K562 (cell line): ENCODE measurements at regions not wholly inside any gene's neighbourhood (a gene's known extent, or its start where the extent isn't known, plus 50 kb on each side); places are given as distances from the start of the nearest gene placed in this dataset.

Experiments used
- ATAC-seq: fragments of 200-7000 bp; cut with Tn5 transposase; 3 replicates; pipeline ENCODE4 v1.9.1; 2020; ENCODE audit warnings: moderate library complexity
- BruUV-seq: library from RNA; stranded (reverse); fragments of 400-500 nt; replicated peaks from 2 replicates; lab custom pipeline; 2021; lab: Mats Ljungman, UMichigan
- CTCF ChIA-PET: fragments of 300-600 bp; formaldehyde crosslinking; extraction: SDS; loops from one replicate; lab custom pipeline; 2021; ENCODE audit warnings: low intra/inter-chr PET ratio; lab: Yijun Ruan, JAX
- POLR2A ChIA-PET: fragments of 300-600, 350-650 bp; sonication (Branson Sonifier 250); formaldehyde crosslinking; extraction: SDS; loops from one replicate; lab custom pipeline; 2021; ENCODE audit warnings: antibody characterized with exemption, inconsistent platforms; lab: Yijun Ruan, JAX
- DNase-seq, 4 experiments: peaks; one replicate each; pipeline versions ENCODE4 v3.0.0 to v3.0.0-alpha.2; 2011 to 2018; ENCODE audit warnings: low spot score in 3 of 4, mixed read lengths in 3 of 4; ENCODE audit errors: extremely low read depth in 1 of 4
- FAIRE-seq: peaks from 2 replicates; lab custom pipeline; 2011; peaks lifted over from hg19 to GRCh38; lab: Jason Lieb, UNC
- H2AFZ ChIP-seq: 2 replicates; pipeline ENCODE4 v1.6.0; 2011; ENCODE audit warnings: low read depth, low read length, control low read depth, inconsistent platforms
- H3K27ac ChIP-seq: fragments of 200-600 bp; 3 replicates; pipeline ENCODE4 v1.8.0; 2011; ENCODE audit warnings: low read depth, mild to moderate bottlenecking, control low read depth, inconsistent platforms, low read length, moderate library complexity, mixed read lengths; ENCODE audit errors: extremely low read depth
- H3K27me3 ChIP-seq, 2 experiments: fragments of 300-600 bp in 1 of 2; 2 replicates in 1 of 2; 3 replicates in 1 of 2; pipeline versions ENCODE4 v1.6.0 to v1.8.0; 2011; ENCODE audit warnings: inconsistent platforms in 2 of 2, low read length in 2 of 2, mild to moderate bottlenecking in 1 of 2, mixed read lengths in 1 of 2, moderate library complexity in 1 of 2; ENCODE audit not compliant: control insufficient read depth in 2 of 2, insufficient read depth in 2 of 2
- H3K36me3 ChIP-seq: fragments of 300-600 bp; 3 replicates; pipeline ENCODE4 v1.8.0; 2011; ENCODE audit warnings: mild to moderate bottlenecking, low read length, inconsistent platforms; ENCODE audit not compliant: control insufficient read depth, insufficient read depth
- H3K4me1 ChIP-seq, 2 experiments: fragments of 200-600 bp in 1 of 2; replicated peaks in 1 of 2; 2 replicates in 1 of 2; 3 replicates in 1 of 2; pipeline versions ENCODE4 v1.5.1 to v1.8.0; 2011; ENCODE audit warnings: inconsistent platforms in 2 of 2, low read length in 2 of 2, mild to moderate bottlenecking in 1 of 2, mixed read lengths in 1 of 2, moderate library complexity in 1 of 2; ENCODE audit not compliant: control insufficient read depth in 2 of 2, insufficient read depth in 2 of 2
- H3K4me2 ChIP-seq: 2 replicates; pipeline ENCODE4 v1.6.1; 2011; ENCODE audit warnings: low read length, control low read depth, inconsistent platforms, mixed read lengths; ENCODE audit not compliant: insufficient read depth
- H3K4me3 ChIP-seq: fragments of 200-600 bp; sonication (generic), shearing (Covaris generic); 2 replicates; pipeline ENCODE4 v1.5.1; 2016; ENCODE audit warnings: control low read depth, inconsistent platforms
- H3K79me2 ChIP-seq: fragments of 200-600 bp; 3 replicates; pipeline ENCODE4 v1.8.0; 2011; ENCODE audit warnings: low read length, inconsistent platforms; ENCODE audit not compliant: control insufficient read depth, insufficient read depth
- H3K9ac ChIP-seq, 2 experiments: 2 replicates each; pipeline versions ENCODE4 v1.6.0 to v1.6.1; 2011; ENCODE audit warnings: low read depth in 2 of 2, low read length in 2 of 2, control low read depth in 1 of 2, inconsistent platforms in 1 of 2, mild to moderate bottlenecking in 1 of 2, mixed read lengths in 1 of 2; ENCODE audit not compliant: insufficient read depth in 1 of 2
- H3K9me1 ChIP-seq: one replicate; pipeline ENCODE4 v1.6.0; 2011; ENCODE audit warnings: inconsistent platforms, mild to moderate bottlenecking, low read length, moderate library complexity; ENCODE audit not compliant: control insufficient read depth, insufficient read depth
- H3K9me3 ChIP-seq: replicated peaks from 2 replicates; pipeline ENCODE4 v1.5.1; 2011; ENCODE audit warnings: low read depth, low read length, inconsistent platforms; ENCODE audit not compliant: control insufficient read depth, insufficient read depth
- H4K20me1 ChIP-seq: replicated peaks from 2 replicates; pipeline ENCODE4 v1.6.1; 2011; ENCODE audit warnings: low read length, inconsistent platforms, mixed read lengths; ENCODE audit not compliant: control insufficient read depth, insufficient read depth
- CBX3 ChIP-seq, 2 experiments: IDR thresholded peaks; 1 replicate in 1 of 2; 2 replicates in 1 of 2; pipeline ENCODE4 v1.6.1; 2012; ENCODE audit warnings: inconsistent platforms in 2 of 2, low read length in 2 of 2, borderline replicate concordance in 1 of 2, control low read depth in 1 of 2
- HES1 ChIP-seq: fragments of 450-650 bp; IDR thresholded peaks from 2 replicates; pipeline ENCODE4 v1.6.1; 2016; ENCODE audit warnings: low read depth, mild to moderate bottlenecking, moderate library complexity
- HNRNPL ChIP-seq: fragments of 200-400 bp; formaldehyde crosslinking; IDR thresholded peaks from 2 replicates; pipeline ENCODE4 v1.6.1; 2017; ENCODE audit warnings: low read depth, mild to moderate bottlenecking, low read length
- KLF1 ChIP-seq: fragments of 450-650 bp; IDR thresholded peaks from 2 replicates; pipeline ENCODE4 v1.6.1; 2016; ENCODE audit warnings: missing genetic modification characterization, missing compliant biosample characterization
- MITF ChIP-seq: IDR thresholded peaks from 2 replicates; pipeline ENCODE4 v1.6.1; 2014; ENCODE audit warnings: antibody characterized with exemption
- POLR2B ChIP-seq: fragments of 450-650 bp; IDR thresholded peaks from 2 replicates; pipeline ENCODE4 v1.6.1; 2018; ENCODE audit warnings: low read depth; ENCODE audit not compliant: partially characterized antibody
- SLC30A9 ChIP-seq: fragments of 250-450 bp; sonication (Bioruptor Pico); IDR thresholded peaks from 2 replicates; pipeline ENCODE4 v1.8.0; 2022; ENCODE audit warnings: mild to moderate bottlenecking, moderate library complexity
- SMARCA4 ChIP-seq: fragments of 450-650 bp; IDR thresholded peaks from 2 replicates; pipeline ENCODE4 v1.6.1; 2016
- XRCC5 ChIP-seq: fragments of 200-400 bp; formaldehyde crosslinking; IDR thresholded peaks from 2 replicates; pipeline ENCODE4 v1.6.1; 2017; ENCODE audit warnings: low read depth, mild to moderate bottlenecking, low read length
- ZNF766 ChIP-seq: fragments of 200-800 bp; sonication (Bioruptor generic); conservative IDR thresholded peaks from 2 replicates; pipeline ENCODE4 v1.6.1; 2016; ENCODE audit warnings: missing genetic modification characterization, missing compliant biosample characterization
- WGBS: fragments of 100-300 bp; shearing (Covaris generic); methylation state at CpG from one replicate; pipeline ENCODE4 v1.1.6; 2016; ENCODE audit warnings: low coverage, mixed read lengths; ENCODE audit not compliant: insufficient coverage; ENCODE audit errors: missing lambda C conversion rate; 5-methylcytosine and 5-hydroxymethylcytosine counted together
- in situ Hi-C: fragments of 300-500 bp; cut with MboI; formaldehyde crosslinking; loops from 4 replicates; pipeline ENCODE4 v1.15.0; 2018; ENCODE audit warnings: inconsistent platforms, mixed read lengths
- intact Hi-C: fragments of 100-400 bp; cut with micrococcal nuclease; formaldehyde crosslinking; loops from 2 replicates; pipeline ENCODE4 v1.14.2; 2022
- TF ChIP-seq, protein P1 (sequence below), 2 experiments: IDR thresholded peaks in 1 of 2; conservative IDR thresholded peaks in 1 of 2; 2 replicates each; pipeline ENCODE4 v1.6.1; 2016; ENCODE audit warnings: low read depth in 2 of 2, mild to moderate bottlenecking in 1 of 2, missing compliant biosample characterization in 1 of 2, missing genetic modification characterization in 1 of 2, moderate library complexity in 1 of 2
- TF ChIP-seq, protein P2 (sequence below): fragments of 250-450 bp; sonication (Bioruptor Pico); IDR thresholded peaks from 2 replicates; pipeline ENCODE4 v1.8.0; 2021; ENCODE audit warnings: borderline replicate concordance, mild to moderate bottlenecking, moderate library complexity; ENCODE audit not compliant: poor library complexity, severe bottlenecking

DNA sequence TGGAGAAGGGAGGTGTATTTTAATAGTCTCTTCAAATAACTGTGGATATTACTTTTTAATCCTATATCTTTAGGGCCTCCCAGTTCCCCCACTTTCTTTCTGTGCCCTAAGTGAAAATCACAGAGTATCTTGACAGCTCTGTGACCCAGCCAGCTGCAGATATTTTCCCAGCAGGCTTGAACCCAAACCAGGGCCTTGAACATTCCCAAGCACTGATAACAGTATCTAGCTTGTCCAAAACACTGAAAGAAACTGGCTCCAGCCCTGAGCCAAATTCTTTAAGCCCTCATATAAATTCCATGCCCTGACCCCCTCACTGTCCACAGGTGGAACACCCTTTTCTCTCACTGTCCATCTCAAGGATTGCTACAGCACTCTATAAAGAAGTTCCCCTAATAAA lies 388.1 kb upstream of the CHAC2 start:
- no peaks in the 10 kb centered on the region for H3K9me1 ChIP-seq

DNA sequence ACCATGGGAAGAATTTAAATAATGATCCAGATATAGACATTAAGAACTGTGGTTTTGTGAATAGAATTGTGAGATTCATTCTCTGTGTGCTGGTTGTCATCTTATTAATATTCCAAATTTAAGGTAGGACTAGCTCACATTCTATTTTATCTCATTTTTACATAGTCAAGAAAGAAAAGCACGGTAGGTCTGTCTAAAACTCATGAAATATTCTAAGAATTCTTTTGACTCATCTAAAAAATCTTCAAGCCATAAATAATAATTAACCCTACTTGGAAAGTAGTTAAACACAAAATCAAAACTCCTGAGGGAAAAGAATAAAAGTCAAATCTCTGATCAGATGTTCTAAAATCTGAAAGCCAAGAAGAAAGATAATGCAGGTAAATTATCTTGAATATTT lies 388.8 kb upstream of the CHAC2 start:
- WGBS: 0% methylated on average over 1 of the region's 1 CpG
- BruUV-seq: no TSS peak
- Histone ChIP-seq H3K4me2 (no peak overlapping the region), H3K9ac (no peak overlapping the region), H3K9me3 (no peaks in the 10 kb centered on the region), H4K20me1 (no peaks in the 10 kb centered on the region), H3K36me3 (no peaks in the 10 kb centered on the region), H3K4me1 (no peaks in the 10 kb centered on the region), H3K9me1 (no peaks in the 10 kb centered on the region), H3K79me2 (no peaks in the 10 kb centered on the region), H3K27me3 (no peaks in the 10 kb centered on the region), H2AFZ (no peak overlapping the region), H3K27ac (no peak overlapping the region), H3K4me3 (no peak overlapping the region)
- intact Hi-C loops (no loop called here), in situ Hi-C loops (no loop called here)
- ATAC-seq: no peak
- FAIRE-seq: no peak
- CTCF ChIA-PET: no interaction called here
- no peak for DNase-seq
- TF ChIP-seq POLR2B: no peak
- TF ChIP-seq MITF: no peak
- no peak for TF ChIP-seq CBX3 (IDR thresholded peaks at IDR 0.05; ENCODE audit: borderline replicate concordance in 1 of 2, low read length in 2 of 2)
- no peak for TF ChIP-seq ZNF766 (CRISPR knock-in tag)
- TF ChIP-seq, protein P1, sequence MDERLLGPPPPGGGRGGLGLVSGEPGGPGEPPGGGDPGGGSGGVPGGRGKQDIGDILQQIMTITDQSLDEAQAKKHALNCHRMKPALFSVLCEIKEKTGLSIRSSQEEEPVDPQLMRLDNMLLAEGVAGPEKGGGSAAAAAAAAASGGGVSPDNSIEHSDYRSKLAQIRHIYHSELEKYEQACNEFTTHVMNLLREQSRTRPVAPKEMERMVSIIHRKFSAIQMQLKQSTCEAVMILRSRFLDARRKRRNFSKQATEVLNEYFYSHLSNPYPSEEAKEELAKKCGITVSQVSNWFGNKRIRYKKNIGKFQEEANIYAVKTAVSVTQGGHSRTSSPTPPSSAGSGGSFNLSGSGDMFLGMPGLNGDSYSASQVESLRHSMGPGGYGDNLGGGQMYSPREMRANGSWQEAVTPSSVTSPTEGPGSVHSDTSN (CRISPR knock-in tag; IDR thresholded peaks at IDR 0.05; ENCODE audit: low read depth): no peak
- TF ChIP-seq, protein P1 (tag; conservative IDR thresholded peaks at IDR 0.05; ENCODE audit: low read depth): no peak
- TF ChIP-seq XRCC5: no peak
- TF ChIP-seq SMARCA4: no peak
- POLR2A ChIA-PET: no interaction called here

More for the DNA sequence above, 388.1 kb upstream of the CHAC2 start:
- TF ChIP-seq HNRNPL (no peak), HES1 (no peak), SLC30A9 (CRISPR knock-in tag) (no peak), KLF1 (tag) (no peak)
- TF ChIP-seq, protein P2, sequence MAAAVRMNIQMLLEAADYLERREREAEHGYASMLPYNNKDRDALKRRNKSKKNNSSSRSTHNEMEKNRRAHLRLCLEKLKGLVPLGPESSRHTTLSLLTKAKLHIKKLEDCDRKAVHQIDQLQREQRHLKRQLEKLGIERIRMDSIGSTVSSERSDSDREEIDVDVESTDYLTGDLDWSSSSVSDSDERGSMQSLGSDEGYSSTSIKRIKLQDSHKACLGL (CRISPR knock-in tag): no peak
- TF ChIP-seq, all 486 proteins: peak for 0
- no TSS peak for BruUV-seq
- no peak for ATAC-seq
- no peak overlapping the region for H2AFZ ChIP-seq
- intact Hi-C loops: no loop called here
- no peak overlapping the region for H3K27ac ChIP-seq
- H3K36me3 ChIP-seq: no peaks in the 10 kb centered on the region
- H3K4me2 ChIP-seq: no peak overlapping the region
- no peak for DNase-seq
- ChIA-PET POLR2A (no interaction called here), CTCF (no interaction called here)
- no peaks in the 10 kb centered on the region for H3K27me3 ChIP-seq
- H3K4me3 ChIP-seq: no peak overlapping the region
- H3K79me2 ChIP-seq: no peaks in the 10 kb centered on the region
- no peaks in the 10 kb centered on the region for H3K4me1 ChIP-seq
- no peaks in the 10 kb centered on the region for H3K9me3 ChIP-seq
- no peaks in the 10 kb centered on the region for H4K20me1 ChIP-seq
- H3K9ac ChIP-seq: no peak overlapping the region
- in situ Hi-C loops: no loop called here
- FAIRE-seq: no peak
